Glomerular visceral epithelial cell (primary cell): ENCODE measurements at regions not wholly inside any gene's neighbourhood (a gene's known extent, or its start where the extent isn't known, plus 50 kb on each side); places are given as distances from the start of the nearest gene placed in this dataset.
"Not testable (repeated sequence)": the region's sequence is repeated elsewhere in the genome, so short reads cannot be mapped to it uniquely, and the experiment has no call there.

Experiments used
- DNase-seq: peaks from one replicate; pipeline ENCODE4 v3.0.0-alpha.2; 2016; ENCODE audit errors: extremely low spot score

GRCh38 chr4:132670557-132670956, 478.5 kb upstream of the PCDH10 start:
- no peak for DNase-seq

- no peak for DNase-seq
These were observed 465.1 kb upstream of the PCDH10 start for GRCh38 chr4:132683957-132684356.

GRCh38 chr4:132691026-132691425, 458.1 kb upstream of the PCDH10 start:
- no peak for DNase-seq

GRCh38 chr4:132691668-132692067, 457.4 kb upstream of the PCDH10 start:
- no peak for DNase-seq

GRCh38 chr4:132694775-132695174, 454.3 kb upstream of the PCDH10 start:
- no peak for DNase-seq

- DNase-seq: not testable (repeated sequence)
These were observed 451.6 kb upstream of the PCDH10 start for GRCh38 chr4:132697505-132697904.

- no peak for DNase-seq
These were observed 441.1 kb upstream of the PCDH10 start for GRCh38 chr4:132707955-132708354.

- no peak for DNase-seq
These were observed 440.0 kb upstream of the PCDH10 start for GRCh38 chr4:132709056-132709455.

- no peak for DNase-seq
These were observed 438.1 kb upstream of the PCDH10 start for GRCh38 chr4:132710971-132711370.

GRCh38 chr4:132737344-132737743, 411.8 kb upstream of the PCDH10 start:
- DNase-seq: no peak

GRCh38 chr4:132759199-132759780, 389.8 kb upstream of the PCDH10 start:
- no peak for DNase-seq

GRCh38 chr4:132763465-132763864, 385.6 kb upstream of the PCDH10 start:
- no peak for DNase-seq

GRCh38 chr4:132767901-132768300, 381.2 kb upstream of the PCDH10 start:
- DNase-seq: no peak

GRCh38 chr4:132770776-132771175, 378.3 kb upstream of the PCDH10 start:
- no peak for DNase-seq

- DNase-seq: no peak
These were observed 356.8 kb upstream of the PCDH10 start for GRCh38 chr4:132792310-132792709.

- no peak for DNase-seq
These were observed 351.2 kb upstream of the PCDH10 start for GRCh38 chr4:132797856-132798255.

- no peak for DNase-seq
These were observed 339.6 kb upstream of the PCDH10 start for GRCh38 chr4:132809298-132810032.

- not testable (repeated sequence) for DNase-seq
These were observed 336.0 kb upstream of the PCDH10 start for GRCh38 chr4:132813061-132813460.

- DNase-seq: no peak
These were observed 331.0 kb upstream of the PCDH10 start for GRCh38 chr4:132818091-132818490.

- DNase-seq: no peak
These were observed 325.7 kb upstream of the PCDH10 start for GRCh38 chr4:132823419-132823818.

GRCh38 chr4:132824761-132825160, 324.3 kb upstream of the PCDH10 start:
- DNase-seq: no peak

GRCh38 chr4:132827522-132827921, 321.6 kb upstream of the PCDH10 start:
- DNase-seq: no peak

- no peak for DNase-seq
These were observed 310.9 kb upstream of the PCDH10 start for GRCh38 chr4:132838244-132838643.

GRCh38 chr4:132839070-132839469, 310.0 kb upstream of the PCDH10 start:
- DNase-seq: no peak
